ENCODE measurements at regions not wholly inside any gene's neighbourhood (a gene's known extent, or its start where the extent isn't known, plus 50 kb on each side); places are given as distances from the start of the nearest gene placed in this dataset.

DNA sequence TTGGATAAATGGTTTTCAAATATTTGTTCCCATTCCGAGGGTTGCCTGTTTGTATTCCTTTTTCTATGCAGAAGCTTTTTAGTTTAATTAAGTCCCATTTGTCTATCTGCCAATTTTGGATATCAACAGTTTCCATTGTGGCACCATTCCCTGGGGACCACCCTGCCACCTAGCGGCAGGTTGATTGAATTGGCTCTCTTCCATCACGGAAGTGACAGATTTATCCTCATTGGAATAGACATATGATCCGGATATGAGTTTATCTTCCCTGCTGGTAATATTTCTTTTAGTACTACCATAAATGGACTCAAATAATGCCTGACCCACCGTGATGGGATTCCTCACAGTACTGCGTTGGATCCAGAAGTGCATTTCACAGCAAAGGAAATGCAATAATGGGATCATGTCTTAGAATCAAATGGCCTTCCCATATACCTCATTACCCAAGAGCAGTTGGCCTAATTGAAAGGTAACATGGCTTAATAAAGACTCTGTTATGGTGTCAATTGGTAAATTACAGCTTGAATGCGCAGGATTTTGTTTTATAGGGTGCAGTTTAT is 327.0 kb downstream of the BMP2 start:
- H3K36me3 ChIP-seq (ENCODE audit: control insufficient read depth, insufficient read depth, low read length) = no peaks in the 10 kb centered on the region
- H3K27me3 ChIP-seq (ENCODE audit: control insufficient read depth, insufficient read depth, low read length) = no peaks in the 10 kb centered on the region
- no peak overlapping the region for H3K4me3 ChIP-seq (ENCODE audit: low read depth in 2 of 2, low read length in 2 of 2)
- ChIA-PET POLR2A (no interaction called here), CTCF (no interaction called here)
- DNase-seq (ENCODE audit: low read depth, low spot score) (no peak), ATAC-seq (no peak)
- no peaks in the 10 kb centered on the region for H3K9me3 ChIP-seq (ENCODE audit: control insufficient read depth, insufficient read depth, low read depth, low read length)
- H3K27ac ChIP-seq (ENCODE audit: low read length) = no peak overlapping the region
- no peak for TF ChIP-seq POLR2AphosphoS5 (IDR thresholded peaks at IDR 0.05; ENCODE audit: low read depth, low read length)
- TF ChIP-seq, protein P1, sequence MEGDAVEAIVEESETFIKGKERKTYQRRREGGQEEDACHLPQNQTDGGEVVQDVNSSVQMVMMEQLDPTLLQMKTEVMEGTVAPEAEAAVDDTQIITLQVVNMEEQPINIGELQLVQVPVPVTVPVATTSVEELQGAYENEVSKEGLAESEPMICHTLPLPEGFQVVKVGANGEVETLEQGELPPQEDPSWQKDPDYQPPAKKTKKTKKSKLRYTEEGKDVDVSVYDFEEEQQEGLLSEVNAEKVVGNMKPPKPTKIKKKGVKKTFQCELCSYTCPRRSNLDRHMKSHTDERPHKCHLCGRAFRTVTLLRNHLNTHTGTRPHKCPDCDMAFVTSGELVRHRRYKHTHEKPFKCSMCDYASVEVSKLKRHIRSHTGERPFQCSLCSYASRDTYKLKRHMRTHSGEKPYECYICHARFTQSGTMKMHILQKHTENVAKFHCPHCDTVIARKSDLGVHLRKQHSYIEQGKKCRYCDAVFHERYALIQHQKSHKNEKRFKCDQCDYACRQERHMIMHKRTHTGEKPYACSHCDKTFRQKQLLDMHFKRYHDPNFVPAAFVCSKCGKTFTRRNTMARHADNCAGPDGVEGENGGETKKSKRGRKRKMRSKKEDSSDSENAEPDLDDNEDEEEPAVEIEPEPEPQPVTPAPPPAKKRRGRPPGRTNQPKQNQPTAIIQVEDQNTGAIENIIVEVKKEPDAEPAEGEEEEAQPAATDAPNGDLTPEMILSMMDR (IDR thresholded peaks at IDR 0.05) = peak; percentile 67
- TF ChIP-seq SIN3A (IDR thresholded peaks at IDR 0.05; ENCODE audit: borderline replicate concordance, insufficient read depth, low read depth, low read length) = no peak
- TF ChIP-seq, protein P2, sequence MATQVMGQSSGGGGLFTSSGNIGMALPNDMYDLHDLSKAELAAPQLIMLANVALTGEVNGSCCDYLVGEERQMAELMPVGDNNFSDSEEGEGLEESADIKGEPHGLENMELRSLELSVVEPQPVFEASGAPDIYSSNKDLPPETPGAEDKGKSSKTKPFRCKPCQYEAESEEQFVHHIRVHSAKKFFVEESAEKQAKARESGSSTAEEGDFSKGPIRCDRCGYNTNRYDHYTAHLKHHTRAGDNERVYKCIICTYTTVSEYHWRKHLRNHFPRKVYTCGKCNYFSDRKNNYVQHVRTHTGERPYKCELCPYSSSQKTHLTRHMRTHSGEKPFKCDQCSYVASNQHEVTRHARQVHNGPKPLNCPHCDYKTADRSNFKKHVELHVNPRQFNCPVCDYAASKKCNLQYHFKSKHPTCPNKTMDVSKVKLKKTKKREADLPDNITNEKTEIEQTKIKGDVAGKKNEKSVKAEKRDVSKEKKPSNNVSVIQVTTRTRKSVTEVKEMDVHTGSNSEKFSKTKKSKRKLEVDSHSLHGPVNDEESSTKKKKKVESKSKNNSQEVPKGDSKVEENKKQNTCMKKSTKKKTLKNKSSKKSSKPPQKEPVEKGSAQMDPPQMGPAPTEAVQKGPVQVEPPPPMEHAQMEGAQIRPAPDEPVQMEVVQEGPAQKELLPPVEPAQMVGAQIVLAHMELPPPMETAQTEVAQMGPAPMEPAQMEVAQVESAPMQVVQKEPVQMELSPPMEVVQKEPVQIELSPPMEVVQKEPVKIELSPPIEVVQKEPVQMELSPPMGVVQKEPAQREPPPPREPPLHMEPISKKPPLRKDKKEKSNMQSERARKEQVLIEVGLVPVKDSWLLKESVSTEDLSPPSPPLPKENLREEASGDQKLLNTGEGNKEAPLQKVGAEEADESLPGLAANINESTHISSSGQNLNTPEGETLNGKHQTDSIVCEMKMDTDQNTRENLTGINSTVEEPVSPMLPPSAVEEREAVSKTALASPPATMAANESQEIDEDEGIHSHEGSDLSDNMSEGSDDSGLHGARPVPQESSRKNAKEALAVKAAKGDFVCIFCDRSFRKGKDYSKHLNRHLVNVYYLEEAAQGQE (IDR thresholded peaks at IDR 0.05; ENCODE audit: insufficient read depth in 1 of 2, low read depth in 2 of 2, low read length in 1 of 2) = no peak
- no peak for TF ChIP-seq TCF7L2 (IDR thresholded peaks at IDR 0.05; ENCODE audit: low read depth, low read length)
- no peaks in the 10 kb centered on the region for H3K4me1 ChIP-seq (ENCODE audit: control insufficient read depth, insufficient read depth, low read length)
- BruUV-seq (replicated peaks) = no TSS peak
- intact Hi-C loops (cut with micrococcal nuclease; ENCODE audit: unreplicated experiment) = no loop called here
- in situ Hi-C loops (cut with HindIII; ENCODE audit: low pct_unique_long_range_greater_than_20kb, low sequenced_read_pairs) = no loop called here

DNA sequence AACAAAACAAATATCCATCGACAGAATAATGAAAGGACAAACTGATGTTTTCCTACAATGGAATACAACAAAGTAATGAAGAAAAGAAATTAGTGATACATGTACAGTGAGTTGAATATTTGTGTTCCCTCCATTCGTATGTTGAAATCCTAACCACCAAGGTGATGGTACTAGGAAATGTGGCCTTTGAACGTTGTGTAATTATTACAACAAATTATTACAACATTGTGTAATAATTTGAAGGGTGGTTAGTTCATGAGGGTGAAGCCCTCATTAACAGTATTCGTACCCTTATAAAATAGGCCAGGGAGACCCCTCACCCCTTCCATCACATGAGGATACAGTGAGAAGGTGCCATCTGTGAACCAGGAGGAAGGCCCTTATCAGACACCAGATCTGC is 339.4 kb downstream of the BMP2 start:
- TF ChIP-seq, protein P2 (IDR thresholded peaks at IDR 0.05; ENCODE audit: insufficient read depth in 1 of 2, low read depth in 2 of 2, low read length in 1 of 2) = no peak
- TF ChIP-seq TCF7L2 (IDR thresholded peaks at IDR 0.05; ENCODE audit: low read depth, low read length) (no peak), SIN3A (IDR thresholded peaks at IDR 0.05; ENCODE audit: borderline replicate concordance, insufficient read depth, low read depth, low read length) (no peak), POLR2AphosphoS5 (IDR thresholded peaks at IDR 0.05; ENCODE audit: low read depth, low read length) (no peak)
- TF ChIP-seq, protein P1 (IDR thresholded peaks at IDR 0.05) = no peak
- intact Hi-C loops (cut with micrococcal nuclease; ENCODE audit: unreplicated experiment) = no loop called here
- no peaks in the 10 kb centered on the region for H3K9me3 ChIP-seq (ENCODE audit: control insufficient read depth, insufficient read depth, low read depth, low read length)
- in situ Hi-C loops (cut with HindIII; ENCODE audit: low pct_unique_long_range_greater_than_20kb, low sequenced_read_pairs) = no loop called here
- POLR2A ChIA-PET = interaction anchor here (0.6 kb wide), 1 partner anchor 199 kb away, joined by 9 read pairs; no protein-coding TSS in a partner anchor
- no peak for ATAC-seq
- no peaks in the 10 kb centered on the region for H3K4me1 ChIP-seq (ENCODE audit: control insufficient read depth, insufficient read depth, low read length)
- no peaks in the 10 kb centered on the region for H3K36me3 ChIP-seq (ENCODE audit: control insufficient read depth, insufficient read depth, low read length)
- no peaks in the 10 kb centered on the region for H3K27me3 ChIP-seq (ENCODE audit: control insufficient read depth, insufficient read depth, low read length)
- no peak overlapping the region for H3K27ac ChIP-seq (ENCODE audit: low read length)
- CTCF ChIA-PET = no interaction called here
- H3K4me3 ChIP-seq (ENCODE audit: low read depth in 2 of 2, low read length in 2 of 2) = no peak overlapping the region
- no TSS peak for BruUV-seq (replicated peaks)
- no peak for DNase-seq (ENCODE audit: low read depth, low spot score)

Data from Panc1 (cell line).